Dedifferentiated amniotic fluid mesenchymal stem cell (primary cell): ENCODE measurements at regions not wholly inside any gene's neighbourhood (a gene's known extent, or its start where the extent isn't known, plus 50 kb on each side); places are given as distances from the start of the nearest gene placed in this dataset.
A peak's percentile ranks its signal among the peaks of the same experiment; 100 is the strongest.

Experiments
- DNase-seq: peaks from one replicate; pipeline ENCODE4 v3.0.0-alpha.2; 2016; ENCODE audit errors: extremely low spot score

- DNase-seq = no peak
Observed at GRCh38 chr6:2535506-2535905, 215.2 kb downstream of the MYLK4 start.

- DNase-seq = no peak
Observed at GRCh38 chr6:2534406-2535042, 216.2 kb downstream of the MYLK4 start.

- DNase-seq = peak; percentile 77
Observed at GRCh38 chr6:2531426-2532215, 219.1 kb downstream of the MYLK4 start.

DNA sequence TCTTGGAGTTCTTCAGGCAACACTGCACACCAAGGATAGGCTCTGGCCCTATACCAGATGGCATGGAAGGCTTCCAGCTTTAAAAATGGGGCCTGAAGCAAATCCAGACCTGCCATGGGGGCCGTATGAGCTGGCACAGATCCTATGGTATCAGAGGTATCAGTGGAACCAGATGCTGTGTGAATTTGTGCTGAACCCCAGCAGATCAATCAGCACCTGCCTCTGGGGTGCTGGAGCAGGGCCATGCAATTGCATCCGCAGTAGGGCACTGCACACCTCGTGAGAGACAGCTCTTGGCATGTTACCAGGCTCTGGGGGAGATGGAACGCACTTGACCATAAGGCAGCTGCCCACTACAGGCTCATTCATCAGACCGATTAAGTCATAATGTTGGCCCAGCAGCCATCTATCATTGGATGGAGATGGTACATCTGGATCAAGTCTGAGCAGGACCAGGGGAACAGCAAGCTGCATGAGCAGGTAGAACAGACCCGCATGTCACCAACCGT is 221.5 kb downstream of the MYLK4 start:
- no peak for DNase-seq

DNA sequence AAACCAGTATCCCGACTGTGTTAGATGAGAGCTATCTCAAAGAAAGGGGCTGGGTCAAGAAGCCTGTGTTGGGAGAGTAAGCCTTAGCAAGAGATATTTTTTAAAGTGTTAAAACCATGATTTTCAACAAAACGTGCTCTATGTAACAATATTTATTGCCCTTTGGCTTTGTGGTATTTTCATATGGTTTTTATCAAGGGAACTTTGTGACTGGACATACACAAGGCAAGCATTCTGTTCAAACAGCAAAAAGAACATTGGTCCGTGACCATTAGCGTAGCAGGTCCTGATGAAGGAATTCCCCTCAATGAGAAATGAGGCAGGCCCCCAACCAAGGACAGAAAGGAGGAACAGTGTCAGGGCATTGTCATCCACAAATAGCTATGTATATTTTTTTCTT is 222.6 kb downstream of the MYLK4 start:
- DNase-seq = no peak

- DNase-seq = no peak
Observed at GRCh38 chr6:2526766-2527165, 224.0 kb downstream of the MYLK4 start.

DNA sequence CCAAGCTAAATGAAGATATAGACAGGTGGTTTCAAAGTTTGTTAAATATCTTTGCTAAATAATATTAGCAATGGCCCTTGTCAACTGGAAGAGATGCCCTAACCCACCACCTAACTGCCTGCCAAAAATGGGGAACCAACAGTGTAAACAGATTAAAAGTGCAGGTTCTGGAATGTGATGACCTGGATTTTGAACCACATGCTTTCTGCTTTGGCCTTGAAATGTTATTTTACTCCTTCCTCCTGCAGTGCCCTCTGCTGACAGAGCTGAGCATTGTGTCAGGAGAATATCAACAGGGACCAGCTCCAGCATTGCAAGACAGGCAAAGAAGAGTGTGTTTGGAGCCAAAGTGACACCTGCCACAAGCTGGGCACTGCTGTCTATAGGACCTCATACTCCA is 226.6 kb downstream of the MYLK4 start:
- no peak for DNase-seq

DNA sequence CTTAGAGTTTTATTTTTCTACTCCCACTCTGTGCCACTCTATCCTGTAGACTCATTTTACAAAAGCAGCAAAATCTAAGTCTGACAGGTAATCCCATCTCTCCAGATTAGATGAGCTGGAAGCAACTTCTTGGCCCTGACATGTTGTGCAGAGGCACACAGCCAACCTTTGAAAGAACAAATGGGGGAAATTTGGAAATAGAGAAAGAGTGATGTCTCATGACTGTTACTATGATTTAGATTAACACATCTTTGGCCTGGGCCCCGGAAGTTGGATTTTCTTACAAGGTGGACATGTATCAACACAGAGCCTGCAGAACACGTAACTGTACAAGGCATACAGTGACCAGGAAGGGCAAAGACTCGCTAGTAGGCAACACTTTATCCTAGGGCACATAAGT is 227.7 kb downstream of the MYLK4 start:
- DNase-seq = no peak

- DNase-seq = no peak
Observed at GRCh38 chr6:2522521-2522920, 228.2 kb downstream of the MYLK4 start.

GRCh38 chr6:2517855-2518473 is 232.8 kb downstream of the MYLK4 start:
- DNase-seq = no peak

- no peak for DNase-seq
Observed at GRCh38 chr6:2517401-2517800, 233.3 kb downstream of the MYLK4 start.

DNA sequence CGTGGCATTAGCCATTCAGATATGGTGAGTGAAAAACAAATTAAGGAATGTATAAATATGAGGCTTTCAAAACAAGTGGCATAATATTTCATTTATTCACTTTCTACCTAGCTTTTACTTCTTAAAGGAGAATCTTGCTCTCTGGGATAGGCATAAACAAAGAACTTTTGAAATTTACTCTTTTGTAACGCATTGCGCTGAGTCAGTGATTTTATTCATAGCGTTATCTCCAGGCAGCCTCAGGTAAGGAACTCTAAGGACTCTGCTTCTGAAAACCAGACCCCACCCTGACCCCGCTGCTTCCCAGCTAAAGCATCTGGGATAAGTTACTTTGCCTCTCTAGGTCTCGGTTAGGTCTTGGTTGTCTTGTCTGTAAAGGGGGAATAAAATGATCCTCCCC is 234.7 kb downstream of the MYLK4 start:
- no peak for DNase-seq

DNA sequence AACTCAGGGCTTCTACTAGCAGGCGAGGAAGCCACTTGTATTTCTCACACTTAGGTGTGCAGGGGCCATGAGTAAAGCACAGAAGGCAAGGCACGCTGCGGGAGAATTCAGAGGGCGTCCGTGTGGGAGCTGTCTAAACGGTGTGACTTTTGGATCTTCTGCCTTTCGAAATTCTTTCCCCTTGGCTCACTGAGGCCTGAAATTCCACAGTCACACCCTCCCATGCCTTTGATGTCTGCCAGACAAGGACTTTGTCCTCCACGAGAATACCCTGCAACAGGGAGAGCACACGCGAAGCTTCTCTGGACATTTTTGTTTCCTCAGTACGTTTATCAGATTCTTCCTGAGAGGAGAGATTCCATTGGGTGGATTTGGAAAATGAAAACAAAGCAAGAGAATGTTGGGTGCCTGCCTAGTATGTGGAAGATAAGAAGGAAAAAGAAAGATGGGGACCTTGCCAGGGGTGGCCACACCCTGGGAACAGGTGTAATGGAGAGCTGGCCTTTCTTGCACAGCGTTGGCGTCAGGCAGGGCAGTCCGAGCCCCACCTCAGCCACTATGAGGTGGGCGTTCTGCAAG is 235.7 kb downstream of the MYLK4 start:
- DNase-seq = no peak

GRCh38 chr6:2512802-2513201 is 237.9 kb downstream of the MYLK4 start:
- DNase-seq = no peak

DNA sequence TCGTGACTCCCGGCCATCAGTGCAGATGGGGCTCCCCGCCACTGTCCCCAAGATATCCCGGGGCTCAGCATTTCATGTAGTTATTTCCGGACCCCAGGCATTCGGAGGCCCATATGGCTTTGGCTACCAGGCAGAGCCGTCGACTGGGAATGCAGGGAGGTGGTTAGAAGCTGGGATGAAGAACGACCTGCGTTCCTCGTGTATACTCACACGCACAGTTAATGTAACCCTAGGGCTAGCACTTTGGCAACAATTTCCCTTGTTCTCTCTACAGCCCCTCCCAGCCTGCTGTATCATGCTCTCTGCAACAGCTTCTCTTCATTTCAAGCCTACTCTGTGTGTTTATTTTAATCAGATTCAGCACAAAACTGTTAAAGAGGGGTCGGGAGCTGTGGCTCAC is 240.4 kb downstream of the MYLK4 start:
- DNase-seq = no peak

DNA sequence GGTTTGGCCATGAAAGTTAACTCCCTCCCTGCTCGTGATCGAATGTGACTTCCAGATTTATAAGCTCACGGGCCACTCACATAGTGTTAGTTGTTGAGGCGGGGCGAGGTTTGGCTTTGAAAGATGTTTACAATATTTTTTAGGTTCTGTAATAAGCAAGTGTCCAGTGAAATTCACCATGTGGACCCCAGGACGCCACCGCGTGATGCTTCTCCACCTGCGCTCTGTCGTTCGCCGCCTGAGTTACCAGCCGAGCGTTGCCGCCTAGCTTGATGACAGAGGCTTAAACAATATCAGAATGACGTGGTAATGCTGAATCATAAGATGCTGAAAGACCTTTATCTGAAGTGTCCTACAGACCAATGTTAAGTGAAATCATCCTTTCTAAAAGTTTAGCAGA is 241.0 kb downstream of the MYLK4 start:
- peak; percentile 23 for DNase-seq

DNA sequence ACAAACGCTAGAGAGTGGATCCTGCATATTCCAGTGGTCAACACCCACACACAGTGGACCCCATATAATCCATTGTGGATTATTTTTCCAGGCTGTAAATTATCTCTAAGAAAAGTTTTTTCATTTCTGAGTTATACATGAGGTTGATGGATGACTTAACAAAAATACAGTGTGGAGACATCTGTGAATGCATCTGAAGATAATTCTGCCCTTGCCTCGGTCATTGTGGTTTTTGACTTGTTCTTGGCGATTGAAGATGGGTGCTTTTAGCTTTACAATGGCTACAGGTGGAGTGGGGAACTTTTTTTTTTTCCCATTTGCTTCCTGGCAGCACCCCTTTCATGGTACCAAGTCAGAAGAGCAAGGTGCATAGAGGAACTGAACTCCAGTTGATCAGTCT is 242.7 kb downstream of the MYLK4 start:
- DNase-seq = no peak

GRCh38 chr6:2507521-2508037 is 243.1 kb downstream of the MYLK4 start:
- no peak for DNase-seq

DNA sequence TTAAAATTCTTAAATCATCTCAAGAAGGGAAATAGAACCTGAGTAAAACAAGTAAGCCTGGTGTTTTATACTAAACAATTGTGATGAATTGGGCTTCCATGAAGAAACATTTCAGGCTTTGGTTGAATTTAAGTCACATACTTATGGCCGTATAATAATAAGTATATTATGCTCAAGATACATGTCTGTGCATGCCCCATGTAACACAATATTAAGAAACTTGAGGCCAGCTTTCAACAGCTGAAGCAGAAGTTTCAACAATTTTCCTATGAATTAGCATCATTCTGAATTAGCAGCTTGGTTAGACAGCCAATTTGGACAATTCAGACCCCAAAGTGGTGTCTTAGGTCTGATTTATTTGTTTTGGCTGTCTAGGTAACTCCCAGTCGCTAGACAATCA is 243.7 kb downstream of the MYLK4 start:
- no peak for DNase-seq

DNA sequence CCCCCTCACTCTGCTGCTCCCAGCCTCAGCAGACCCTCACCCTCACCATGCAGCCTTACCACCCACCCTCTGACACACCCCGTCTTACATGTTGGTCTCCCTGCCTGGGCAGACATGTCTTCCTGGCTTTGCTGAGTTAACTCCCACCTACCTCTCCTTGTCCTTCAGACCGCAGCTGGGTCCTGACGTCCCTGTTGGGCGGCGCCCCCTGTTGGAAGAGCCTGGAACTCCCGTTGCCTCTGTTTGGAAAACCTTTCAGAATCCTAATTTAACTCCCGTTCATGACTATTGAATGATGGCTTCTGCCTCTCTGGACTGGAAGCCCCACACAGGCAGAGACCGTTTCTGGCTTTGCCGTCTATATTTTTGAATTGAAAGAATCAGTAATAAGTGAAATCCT is 245.1 kb downstream of the MYLK4 start:
- no peak for DNase-seq

- DNase-seq = no peak
Observed at GRCh38 chr6:2504495-2505064, 246.1 kb downstream of the MYLK4 start.
